ENCODE measurements at regions not wholly inside any gene's neighbourhood (a gene's known extent, or its start where the extent isn't known, plus 50 kb on each side); places are given as distances from the start of the nearest gene placed in this dataset.
"Not testable (repeated sequence)": the region's sequence is repeated elsewhere in the genome, so short reads cannot be mapped to it uniquely, and the experiment has no call there.

GRCh38 chr7:130957137-130957513, 223.1 kb upstream of the KLF14 start:
- TF ChIP-seq, protein P1, sequence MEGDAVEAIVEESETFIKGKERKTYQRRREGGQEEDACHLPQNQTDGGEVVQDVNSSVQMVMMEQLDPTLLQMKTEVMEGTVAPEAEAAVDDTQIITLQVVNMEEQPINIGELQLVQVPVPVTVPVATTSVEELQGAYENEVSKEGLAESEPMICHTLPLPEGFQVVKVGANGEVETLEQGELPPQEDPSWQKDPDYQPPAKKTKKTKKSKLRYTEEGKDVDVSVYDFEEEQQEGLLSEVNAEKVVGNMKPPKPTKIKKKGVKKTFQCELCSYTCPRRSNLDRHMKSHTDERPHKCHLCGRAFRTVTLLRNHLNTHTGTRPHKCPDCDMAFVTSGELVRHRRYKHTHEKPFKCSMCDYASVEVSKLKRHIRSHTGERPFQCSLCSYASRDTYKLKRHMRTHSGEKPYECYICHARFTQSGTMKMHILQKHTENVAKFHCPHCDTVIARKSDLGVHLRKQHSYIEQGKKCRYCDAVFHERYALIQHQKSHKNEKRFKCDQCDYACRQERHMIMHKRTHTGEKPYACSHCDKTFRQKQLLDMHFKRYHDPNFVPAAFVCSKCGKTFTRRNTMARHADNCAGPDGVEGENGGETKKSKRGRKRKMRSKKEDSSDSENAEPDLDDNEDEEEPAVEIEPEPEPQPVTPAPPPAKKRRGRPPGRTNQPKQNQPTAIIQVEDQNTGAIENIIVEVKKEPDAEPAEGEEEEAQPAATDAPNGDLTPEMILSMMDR (IDR thresholded peaks at IDR 0.05): no peak
- ATAC-seq (ENCODE audit: low FRiP score) (no peak), DNase-seq (ENCODE audit: low spot score) (no peak)

DNA sequence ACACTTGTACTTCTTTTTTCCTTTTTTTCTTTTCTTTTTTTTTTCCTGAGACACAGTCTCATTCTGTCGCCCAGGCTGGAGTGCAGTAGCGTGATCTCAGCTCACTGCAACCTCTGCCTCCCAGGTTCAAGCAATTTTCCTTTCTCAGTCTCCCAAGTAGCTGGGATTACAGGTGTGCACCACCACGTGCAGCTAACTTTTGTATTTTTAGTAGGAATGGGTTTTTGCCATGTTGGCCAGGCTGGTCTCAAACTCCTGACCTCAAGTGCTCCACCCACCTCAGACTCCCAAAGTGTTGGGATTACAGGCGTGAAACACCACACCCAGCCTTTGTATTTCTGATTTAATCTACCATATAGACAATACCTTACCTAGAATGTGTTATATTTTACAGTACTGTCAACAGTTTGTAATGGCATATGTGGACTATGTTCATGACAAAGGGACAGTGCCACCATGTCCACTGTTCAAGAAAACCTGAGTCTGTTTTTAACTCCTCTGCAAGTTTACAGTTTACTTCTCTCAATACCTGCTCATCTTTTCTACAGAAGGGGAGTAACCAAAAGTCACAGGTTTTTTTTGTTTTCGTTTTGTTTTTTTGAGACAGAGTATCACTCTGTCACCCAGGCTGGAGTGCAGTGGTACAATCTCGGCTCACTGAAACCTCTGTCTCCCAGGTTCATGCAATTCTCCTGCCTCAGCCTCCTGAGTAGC, 223.9 kb upstream of the KLF14 start:
- not testable (repeated sequence) for ATAC-seq (ENCODE audit: low FRiP score); DNase-seq (ENCODE audit: low spot score)

DNA sequence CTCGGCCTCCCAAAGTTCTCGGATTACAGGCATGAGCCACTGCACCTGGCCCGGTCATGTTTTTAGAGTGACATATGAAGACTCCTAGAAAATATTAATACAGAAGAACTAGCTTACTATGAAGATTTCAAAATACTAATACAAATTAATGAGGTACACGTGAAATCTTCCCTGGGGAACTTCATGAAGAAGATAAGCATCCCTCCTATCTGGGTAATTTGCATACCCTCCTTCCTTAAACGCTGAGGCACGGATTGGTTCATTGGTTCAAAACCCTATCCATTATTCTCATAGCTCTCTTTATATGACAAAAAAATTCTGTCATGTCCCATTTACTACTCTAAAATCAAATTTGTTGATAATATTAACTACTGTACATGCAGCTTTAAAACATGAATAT, 224.8 kb upstream of the KLF14 start:
- DNase-seq (ENCODE audit: low spot score): no peak
- ATAC-seq (ENCODE audit: low FRiP score): no peak
- TF ChIP-seq, protein P1 (IDR thresholded peaks at IDR 0.05): no peak

DNA sequence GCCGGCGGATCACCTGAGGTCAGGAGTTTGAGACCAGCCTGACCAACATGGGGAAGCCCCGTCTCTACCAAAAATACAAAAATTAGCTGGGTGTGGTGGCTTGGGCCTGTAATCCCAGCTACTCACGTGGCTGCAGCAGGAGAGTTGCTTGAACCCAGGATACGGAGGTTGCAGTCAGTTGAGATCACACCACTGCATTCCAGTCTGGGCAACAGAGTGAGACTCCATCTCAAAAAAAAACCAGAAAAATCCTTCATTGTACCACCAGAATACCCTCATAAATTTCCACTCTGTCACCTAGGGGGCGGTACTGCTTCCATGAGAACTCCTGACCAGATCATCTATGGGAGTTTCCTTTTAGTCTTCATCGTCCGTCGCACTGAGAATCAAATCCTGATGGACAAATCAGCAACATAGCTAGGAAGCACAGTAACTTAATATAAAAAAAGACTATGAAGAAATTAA, 225.8 kb upstream of the KLF14 start:
- TF ChIP-seq, protein P1 (IDR thresholded peaks at IDR 0.05): no peak
- DNase-seq (ENCODE audit: low spot score): no peak
- ATAC-seq (ENCODE audit: low FRiP score): peak; percentile 13

DNA sequence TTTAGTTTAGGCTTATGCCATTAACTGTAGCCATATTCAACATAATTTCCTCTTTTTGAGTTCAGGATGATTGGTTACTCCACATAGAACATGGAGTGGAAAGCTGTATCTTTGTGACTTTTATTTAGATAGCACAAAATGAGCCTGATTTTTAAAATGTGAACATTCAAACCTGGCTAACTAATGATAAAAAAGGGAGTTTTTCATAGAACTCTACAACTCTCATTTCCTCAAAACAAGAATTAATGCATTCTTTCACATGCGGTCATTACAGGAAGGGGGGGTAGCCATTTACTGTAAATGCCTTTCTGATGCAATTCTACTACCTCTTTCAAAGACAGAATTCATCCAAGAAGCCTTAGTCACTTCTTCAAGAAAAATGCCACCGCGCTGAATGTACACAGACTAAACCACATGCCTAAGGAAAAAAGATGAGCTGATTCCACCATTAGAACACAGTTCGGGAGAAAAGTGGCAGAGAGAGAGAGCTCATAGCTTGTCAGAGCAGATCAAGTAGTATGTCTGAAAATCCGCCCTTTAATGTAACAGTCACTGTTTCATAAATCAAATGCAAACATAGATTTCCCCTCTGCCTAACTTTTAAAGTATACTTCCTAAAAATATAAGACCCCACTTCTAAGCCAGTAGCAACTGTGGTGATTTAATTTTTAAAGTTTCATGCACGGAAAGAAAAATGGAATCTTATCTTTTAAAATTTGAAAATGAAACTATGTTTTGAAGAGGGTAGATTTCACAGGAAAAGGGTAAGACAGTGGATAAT, 226.4 kb upstream of the KLF14 start:
- TF ChIP-seq, protein P1 (IDR thresholded peaks at IDR 0.05): no peak
- ATAC-seq (ENCODE audit: low FRiP score): peak; percentile 82
- DNase-seq (ENCODE audit: low spot score): no peak

- no peak for DNase-seq (ENCODE audit: low spot score)
- ATAC-seq (ENCODE audit: low FRiP score): peak; percentile 54
- TF ChIP-seq, protein P1 (IDR thresholded peaks at IDR 0.05): no peak
These were observed 227.2 kb upstream of the KLF14 start for GRCh38 chr7:130961128-130961601.

GRCh38 chr7:130962109-130962508, 228.1 kb upstream of the KLF14 start:
- DNase-seq (ENCODE audit: low spot score) (no peak), ATAC-seq (ENCODE audit: low FRiP score) (no peak)
- TF ChIP-seq, protein P1 (IDR thresholded peaks at IDR 0.05): no peak

Data from omental fat pad (tissue), 3 donors.